NCI-H1417 (cell line): ENCODE measurements at regions not wholly inside any gene's neighbourhood (a gene's known extent, or its start where the extent isn't known, plus 50 kb on each side); places are given as distances from the start of the nearest gene placed in this dataset.
"Not testable (repeated sequence)": the region's sequence is repeated elsewhere in the genome, so short reads cannot be mapped to it uniquely, and the experiment has no call there.

Experiments
- DNase-seq, 3 experiments: peaks; one replicate each; lab custom pipeline; 2025; lab: John Stamatoyannopoulos, UW

- DNase-seq: no peak
Measured at GRCh38 chr1:181172082-181172481, 83.6 kb downstream of the IER5 start.

- DNase-seq: no peak
Measured at GRCh38 chr1:181173761-181174447, 85.4 kb downstream of the IER5 start.

DNA sequence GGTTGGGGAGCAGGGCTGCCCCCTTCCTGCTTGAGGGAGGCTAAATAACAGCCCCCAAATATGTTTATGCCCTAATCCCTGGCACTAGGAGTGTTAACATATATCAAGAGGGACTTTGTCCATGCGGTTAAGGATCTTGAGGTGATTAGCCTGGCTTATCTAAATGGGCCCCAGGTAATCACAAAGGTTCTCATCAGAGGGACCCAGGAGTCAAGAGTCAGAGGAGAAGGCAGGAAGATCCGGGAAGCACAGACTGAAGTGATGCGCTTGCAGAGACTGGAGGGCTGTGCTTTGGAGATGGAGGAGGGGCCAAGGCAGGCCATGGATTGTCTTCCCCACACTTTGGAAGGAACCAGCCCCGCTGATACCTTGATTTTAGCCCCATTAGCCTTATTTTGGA is 86.4 kb downstream of the IER5 start:
- no peak for DNase-seq

- no peak for DNase-seq
Measured at GRCh38 chr1:181175356-181175910, 86.9 kb downstream of the IER5 start.

- DNase-seq: no peak
Measured at GRCh38 chr1:181175955-181176354, 87.5 kb downstream of the IER5 start.

DNA sequence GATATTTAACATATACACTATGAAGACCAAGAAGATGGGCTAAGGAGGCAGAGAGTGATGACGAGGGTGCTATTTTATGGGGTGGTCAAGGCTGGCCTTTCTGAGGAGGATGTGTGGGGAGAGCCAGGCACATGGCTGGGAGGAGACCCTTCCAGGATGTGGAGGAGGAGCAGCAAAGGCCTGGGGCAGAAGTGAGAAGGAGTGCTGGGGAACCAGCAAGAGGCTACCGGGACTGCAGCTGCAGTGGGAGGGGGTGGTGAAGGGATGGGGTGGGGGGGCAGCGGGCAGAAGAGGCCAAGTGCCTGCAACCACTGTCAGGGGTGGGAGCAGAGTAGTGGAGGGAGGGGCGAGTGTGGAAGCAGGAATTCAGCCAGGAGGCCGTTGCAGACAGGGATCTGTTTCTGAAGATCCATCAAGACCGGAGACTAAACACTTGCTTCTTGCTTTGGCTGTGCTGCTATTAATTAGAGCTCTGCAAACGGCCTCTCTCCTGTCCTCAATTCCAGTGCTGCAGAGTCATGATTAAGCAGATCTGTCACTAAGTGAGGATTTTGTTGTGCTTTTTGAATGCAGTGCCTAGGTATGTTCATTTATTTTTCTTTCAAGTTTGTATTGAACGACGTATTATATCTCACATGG is 89.9 kb downstream of the IER5 start:
- DNase-seq: peak in 1 of 3 experiments; percentile 17

GRCh38 chr1:181179279-181179986 is 90.9 kb downstream of the IER5 start:
- DNase-seq: peak in 2 of 3 experiments; percentile 79 to 96

DNA sequence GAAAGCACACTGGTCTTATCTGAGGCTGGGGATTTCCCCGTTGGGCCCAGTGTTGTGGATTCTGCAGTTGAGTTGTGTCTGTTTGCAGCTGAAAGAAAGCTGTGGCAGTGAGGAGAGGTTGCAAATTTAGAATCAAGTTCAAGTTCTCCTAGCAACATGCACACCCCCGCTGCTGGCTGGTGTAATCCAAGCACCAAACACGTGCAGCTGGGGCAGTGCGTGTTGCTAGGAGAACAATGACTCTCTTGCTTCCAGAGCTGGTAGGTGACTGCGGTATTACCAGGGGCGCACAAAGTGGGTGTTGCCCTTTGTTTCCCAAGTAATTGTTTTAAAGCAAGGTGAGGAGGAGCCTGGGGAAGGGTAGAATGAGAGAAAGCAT is 91.5 kb downstream of the IER5 start:
- peak; percentile 91 to 98 (median 96) for DNase-seq

DNA sequence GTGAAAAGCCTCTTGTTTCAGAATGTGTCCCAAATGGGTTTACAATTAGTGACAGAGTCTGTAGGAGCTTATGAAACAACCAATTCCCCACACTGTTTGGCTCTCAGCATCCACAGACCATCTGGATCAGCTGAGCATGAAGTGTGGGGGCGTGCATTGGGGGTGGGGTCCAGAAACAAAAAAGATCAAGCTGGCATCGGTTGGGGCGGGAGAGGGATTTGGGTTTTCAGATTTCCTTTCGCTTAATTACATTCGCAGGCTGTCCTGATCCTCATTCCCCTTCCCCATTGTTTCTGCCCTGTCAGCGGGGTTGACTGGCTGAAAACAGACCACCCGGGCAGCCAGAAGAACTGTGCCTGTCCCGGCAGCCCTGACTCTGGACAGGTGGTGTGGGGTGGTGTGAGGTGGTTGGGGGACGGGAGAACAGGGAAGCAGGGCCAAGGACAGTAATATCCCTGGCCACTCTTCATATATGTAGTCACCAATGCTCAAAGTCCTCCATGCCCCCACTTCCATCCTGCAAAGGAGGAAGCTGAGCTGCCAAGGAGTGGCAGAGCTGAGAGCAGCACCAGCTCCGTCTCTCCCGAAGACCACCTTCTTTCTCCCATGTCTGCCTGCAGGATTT is 92.0 kb downstream of the IER5 start:
- peak in 1 of 3 experiments; percentile 71 for DNase-seq

GRCh38 chr1:181181792-181182585 is 93.5 kb downstream of the IER5 start:
- peak in 2 of 3 experiments; percentile 20 to 47 for DNase-seq

- no peak for DNase-seq
Measured at GRCh38 chr1:181184621-181185020, 96.1 kb downstream of the IER5 start.

DNA sequence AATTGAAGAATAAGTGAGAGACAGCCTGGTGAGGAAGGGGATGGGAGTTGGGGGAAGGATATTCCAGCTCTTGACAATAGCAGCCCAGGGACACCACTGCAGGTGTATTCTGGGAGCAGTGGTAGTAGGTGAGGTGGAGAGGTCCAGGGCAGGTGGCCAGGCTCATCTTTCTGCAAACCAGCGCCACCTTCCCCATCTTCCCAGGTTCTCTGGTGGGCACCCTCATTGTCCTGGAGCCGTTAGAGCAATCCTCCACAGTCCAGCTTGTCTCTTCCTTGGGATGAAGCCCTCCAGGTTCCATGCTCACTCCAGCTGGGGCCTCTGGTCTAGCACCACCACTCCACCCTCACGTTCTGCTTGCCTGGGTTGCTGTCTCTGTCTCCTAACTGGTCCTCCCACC is 97.0 kb downstream of the IER5 start:
- no peak for DNase-seq

- DNase-seq: not testable (repeated sequence)
Measured at GRCh38 chr1:181186133-181186532, 97.6 kb downstream of the IER5 start.

- DNase-seq: no peak
Measured at GRCh38 chr1:181187337-181188126, 99.0 kb downstream of the IER5 start.

GRCh38 chr1:181189245-181189644 is 100.7 kb downstream of the IER5 start:
- DNase-seq: no peak

DNA sequence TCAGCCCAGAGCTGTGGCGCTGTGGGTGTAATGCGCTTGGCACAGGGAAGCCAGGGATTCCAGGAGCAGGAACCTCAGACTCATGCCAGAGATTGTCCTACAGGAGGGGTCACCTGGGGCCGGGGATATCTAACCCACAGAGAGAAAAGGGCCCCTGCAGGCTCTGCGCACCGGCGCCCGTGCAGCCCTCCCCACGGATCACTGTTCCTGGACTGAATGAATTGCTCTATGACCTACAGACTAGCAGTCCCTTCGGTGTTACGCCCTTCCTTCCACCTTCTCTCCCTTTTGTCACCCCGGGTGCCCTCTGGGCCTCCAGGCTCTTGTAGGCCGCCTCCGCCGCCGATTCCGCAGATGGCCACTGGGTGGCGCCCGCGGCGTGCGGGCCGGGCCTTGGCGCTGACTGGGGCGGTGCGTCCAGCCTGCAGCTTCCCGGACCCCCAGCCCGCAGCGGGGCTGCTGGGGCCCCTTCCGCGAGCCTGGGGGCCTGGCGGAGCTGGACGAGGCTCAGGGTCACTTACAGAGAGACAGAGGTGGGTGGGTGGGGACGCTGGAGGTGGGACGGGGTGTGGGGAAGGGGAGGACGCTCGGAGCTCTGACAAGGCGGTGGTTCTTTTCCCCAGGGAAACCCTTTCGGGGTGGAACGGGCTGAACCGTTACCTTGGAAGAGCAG is 101.3 kb downstream of the IER5 start:
- DNase-seq: peak; percentile 75 to 82 (median 82)

DNA sequence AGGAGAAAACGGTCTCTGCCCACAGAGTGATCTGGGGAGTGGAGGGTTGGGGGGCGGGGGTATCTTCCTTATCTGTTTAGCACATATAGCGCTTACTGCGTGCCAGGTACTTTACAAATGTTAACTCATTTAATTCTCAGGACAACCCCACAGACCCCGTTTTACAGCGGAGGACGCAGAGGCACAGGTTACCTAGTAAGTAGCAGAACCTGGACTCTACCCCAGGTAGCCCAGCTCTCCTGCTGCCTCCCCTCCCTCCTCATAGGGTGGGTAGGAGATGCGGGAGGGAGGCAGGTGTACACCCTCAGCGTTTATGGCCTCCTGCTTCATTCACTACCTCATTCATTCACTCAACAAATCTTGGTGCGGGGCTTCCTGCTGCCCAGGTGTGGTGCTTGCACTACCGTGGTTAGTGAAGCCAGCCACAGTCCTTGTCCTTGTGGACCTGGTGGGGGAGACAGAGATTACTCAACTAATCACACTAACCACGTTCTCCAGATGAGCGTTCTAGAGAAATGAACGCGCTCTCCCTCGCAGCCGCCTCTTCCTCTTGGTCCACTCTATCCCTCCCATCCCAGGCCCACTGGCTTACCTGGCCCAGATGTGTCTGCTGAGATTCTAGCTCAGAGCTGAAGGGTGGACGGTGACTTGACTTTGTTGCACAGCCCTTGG is 102.0 kb downstream of the IER5 start:
- DNase-seq: peak in 2 of 3 experiments; percentile 44 to 58

DNA sequence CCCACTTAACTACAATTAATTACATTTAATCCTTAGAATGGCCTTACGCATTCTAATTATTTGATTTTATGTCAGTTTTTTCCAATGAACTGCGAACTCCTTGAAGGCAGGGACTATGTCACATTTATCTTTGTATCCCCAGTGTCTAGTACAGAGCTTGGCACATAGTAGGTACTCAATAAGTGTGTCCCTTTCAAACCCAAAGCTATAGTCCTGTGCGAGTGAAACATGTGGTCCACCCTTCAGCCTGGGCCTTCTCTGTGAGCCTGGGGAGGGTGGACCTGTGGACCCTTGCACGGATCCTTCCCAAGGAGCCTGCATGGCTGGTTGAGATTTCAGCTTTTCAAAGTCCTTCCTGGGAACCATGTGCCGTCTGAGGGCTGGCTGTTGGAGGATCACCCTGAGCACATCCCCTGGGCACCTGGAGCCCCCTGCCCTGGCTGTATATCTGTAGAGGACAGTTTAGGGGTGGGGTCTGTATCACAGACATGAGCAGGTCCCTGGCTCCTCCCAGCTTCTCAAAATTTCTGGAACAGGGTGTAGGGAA is 103.1 kb downstream of the IER5 start:
- DNase-seq: no peak

DNA sequence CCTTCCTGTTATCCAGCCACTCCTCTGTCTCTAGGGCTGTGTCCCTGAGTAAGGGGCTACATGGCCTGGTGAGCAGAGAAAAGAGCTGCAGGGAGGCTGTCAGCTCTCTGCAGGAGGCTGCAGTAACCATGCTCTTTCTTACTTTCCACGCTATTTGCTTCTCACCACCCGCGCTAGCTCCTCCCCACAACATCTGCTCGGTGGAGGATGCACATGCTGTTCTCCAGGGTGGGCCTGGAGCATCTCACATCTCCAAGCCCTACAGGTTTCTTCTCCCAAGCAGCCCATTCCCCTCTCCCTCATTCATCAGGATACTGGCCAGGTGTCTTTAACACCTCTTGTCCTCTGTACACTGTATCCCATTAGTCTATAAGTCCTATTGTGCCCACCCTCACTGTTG is 103.8 kb downstream of the IER5 start:
- peak in 2 of 3 experiments; percentile 23 to 40 for DNase-seq
